SK-N-MC (cell line): ENCODE measurements at regions not wholly inside any gene's neighbourhood (a gene's known extent, or its start where the extent isn't known, plus 50 kb on each side); places are given as distances from the start of the nearest gene placed in this dataset.

Source experiments
- DNase-seq: peaks from one replicate; pipeline ENCODE4 v3.0.0-alpha.2; 2011; ENCODE audit warnings: low read depth, low spot score
- H3K27ac ChIP-seq: fragments of 200-600 bp; sonication (generic); 2 replicates; pipeline ENCODE4 v1.5.1; 2016; ENCODE audit warnings: mixed run types
- H3K36me3 ChIP-seq: fragments of 200-600 bp; sonication (generic); 2 replicates; pipeline ENCODE4 v1.6.1; 2017; ENCODE audit warnings: antibody characterized with exemption, low read length, mixed read lengths; ENCODE audit not compliant: insufficient read depth
- H3K4me3 ChIP-seq: fragments of 200-600 bp; sonication (generic); 2 replicates; pipeline ENCODE4 v1.5.1; 2016
- H3K9ac ChIP-seq: fragments of 200-600 bp; sonication (generic); 2 replicates; pipeline ENCODE4 v1.8.0; 2017; ENCODE audit warnings: mixed run types, mixed read lengths; ENCODE audit not compliant: insufficient read length
- H3K9me3 ChIP-seq: fragments of 200-600 bp; sonication (generic); 2 replicates; pipeline ENCODE4 v1.6.1; 2017; ENCODE audit warnings: low read depth, mild to moderate bottlenecking, antibody characterized with exemption, low read length, moderate library complexity, mixed read lengths
- EZH2 ChIP-seq: fragments of 200-600 bp; sonication (generic); IDR thresholded peaks from one replicate; pipeline ENCODE4 v1.6.1; 2017; ENCODE audit warnings: antibody characterized with exemption
- FOXP2 ChIP-seq: optimal IDR thresholded peaks from 2 replicates; pipeline ENCODE3; 2011; ENCODE audit warnings: mild to moderate bottlenecking, moderate library complexity; ENCODE audit not compliant: insufficient read depth; ENCODE audit errors: extremely low read length, control extremely low read depth
- POLR2AphosphoS5 ChIP-seq: IDR thresholded peaks from 2 replicates; pipeline ENCODE4 v1.6.1; 2012; ENCODE audit warnings: mild to moderate bottlenecking, low read depth, low read length, borderline replicate concordance

DNA sequence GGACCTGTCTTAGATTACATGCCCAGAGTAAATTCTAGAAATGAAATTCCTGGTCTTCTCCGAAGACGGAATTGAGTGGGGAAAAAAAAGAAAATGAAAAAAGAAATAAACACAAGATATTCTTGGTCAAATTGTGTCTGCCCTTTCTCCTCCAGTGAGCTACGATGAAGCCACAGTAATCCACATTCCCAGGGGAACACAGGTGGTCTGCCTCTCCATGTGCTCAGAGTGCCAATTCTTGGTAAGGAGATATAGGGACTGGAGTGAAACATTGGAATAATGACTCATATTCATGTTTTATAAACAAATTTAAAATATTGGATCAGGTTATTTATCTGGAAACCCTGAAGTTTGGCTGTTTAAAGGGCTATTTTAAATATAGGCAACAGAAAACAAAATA, 54.2 kb upstream of the MGST2 start:
- TF ChIP-seq POLR2AphosphoS5 (no peak), EZH2 (no peak), FOXP2 (no peak)
- Histone ChIP-seq H3K4me3 (no peak overlapping the region), H3K9ac (no peak overlapping the region), H3K27ac (no peak overlapping the region), H3K9me3 (no peaks in the 10 kb centered on the region), H3K36me3 (no peaks in the 10 kb centered on the region)
- no peak for DNase-seq

DNA sequence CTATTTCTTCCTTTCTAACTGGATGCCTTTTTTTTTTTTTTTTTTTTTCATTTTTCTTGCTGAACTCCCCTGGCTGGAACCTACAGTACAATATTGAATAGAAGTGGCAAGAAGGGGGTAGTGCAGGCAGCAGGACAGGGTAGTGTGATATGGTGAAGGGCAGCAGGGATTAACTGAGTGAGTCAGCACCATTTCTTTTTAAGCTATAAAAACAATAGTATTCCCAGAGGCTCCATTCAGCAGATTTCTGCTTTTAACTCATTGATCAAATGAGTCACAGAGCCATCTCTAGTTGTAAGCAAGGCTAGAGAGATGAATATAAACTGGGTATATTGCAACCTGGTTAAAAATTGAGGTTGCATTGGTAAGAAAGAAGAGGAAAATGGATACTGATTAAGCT, 53.6 kb upstream of the SETD7 start:
- no peak for TF ChIP-seq FOXP2
- no peak for TF ChIP-seq EZH2
- TF ChIP-seq POLR2AphosphoS5, result no peak
- Histone ChIP-seq H3K27ac (no peak overlapping the region), H3K9me3 (no peaks in the 10 kb centered on the region), H3K9ac (no peak overlapping the region), H3K4me3 (no peak overlapping the region), H3K36me3 (no peaks in the 10 kb centered on the region)
- no peak for DNase-seq

DNA sequence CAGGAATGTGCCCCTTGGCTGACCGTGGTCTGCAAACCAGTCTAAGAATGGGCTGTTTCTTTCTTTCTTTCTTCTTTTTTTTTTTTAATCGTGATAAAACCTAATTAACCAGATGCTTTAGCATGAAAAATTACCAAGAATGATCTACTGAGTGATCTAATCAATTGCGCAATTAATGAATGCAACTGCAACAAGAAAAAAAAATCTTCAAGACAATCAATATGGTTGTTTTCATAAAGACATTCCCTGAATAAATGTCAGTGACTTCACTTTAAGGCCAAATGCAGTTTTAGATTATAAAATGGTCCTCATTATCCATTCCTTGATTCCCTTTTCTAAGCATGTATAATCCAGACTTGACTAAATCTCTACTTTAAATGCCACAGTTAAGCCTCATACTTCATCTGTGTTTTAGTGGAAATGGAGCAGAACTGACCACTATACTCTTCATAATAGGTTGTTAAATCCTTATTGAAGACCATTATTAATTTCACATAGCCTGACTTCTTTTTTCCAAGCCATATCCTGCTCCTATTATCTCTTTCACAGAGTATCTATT, 51.6 kb upstream of the SETD7 start:
- Histone ChIP-seq H3K4me3 (no peak overlapping the region), H3K36me3 (no peaks in the 10 kb centered on the region), H3K9ac (no peak overlapping the region), H3K27ac (peak overlapping the region; percentile 26; the same call in 1 of the 2 replicates), H3K9me3 (no peaks in the 10 kb centered on the region)
- no peak for DNase-seq
- TF ChIP-seq EZH2 (no peak), FOXP2 (no peak), POLR2AphosphoS5 (no peak)

DNA sequence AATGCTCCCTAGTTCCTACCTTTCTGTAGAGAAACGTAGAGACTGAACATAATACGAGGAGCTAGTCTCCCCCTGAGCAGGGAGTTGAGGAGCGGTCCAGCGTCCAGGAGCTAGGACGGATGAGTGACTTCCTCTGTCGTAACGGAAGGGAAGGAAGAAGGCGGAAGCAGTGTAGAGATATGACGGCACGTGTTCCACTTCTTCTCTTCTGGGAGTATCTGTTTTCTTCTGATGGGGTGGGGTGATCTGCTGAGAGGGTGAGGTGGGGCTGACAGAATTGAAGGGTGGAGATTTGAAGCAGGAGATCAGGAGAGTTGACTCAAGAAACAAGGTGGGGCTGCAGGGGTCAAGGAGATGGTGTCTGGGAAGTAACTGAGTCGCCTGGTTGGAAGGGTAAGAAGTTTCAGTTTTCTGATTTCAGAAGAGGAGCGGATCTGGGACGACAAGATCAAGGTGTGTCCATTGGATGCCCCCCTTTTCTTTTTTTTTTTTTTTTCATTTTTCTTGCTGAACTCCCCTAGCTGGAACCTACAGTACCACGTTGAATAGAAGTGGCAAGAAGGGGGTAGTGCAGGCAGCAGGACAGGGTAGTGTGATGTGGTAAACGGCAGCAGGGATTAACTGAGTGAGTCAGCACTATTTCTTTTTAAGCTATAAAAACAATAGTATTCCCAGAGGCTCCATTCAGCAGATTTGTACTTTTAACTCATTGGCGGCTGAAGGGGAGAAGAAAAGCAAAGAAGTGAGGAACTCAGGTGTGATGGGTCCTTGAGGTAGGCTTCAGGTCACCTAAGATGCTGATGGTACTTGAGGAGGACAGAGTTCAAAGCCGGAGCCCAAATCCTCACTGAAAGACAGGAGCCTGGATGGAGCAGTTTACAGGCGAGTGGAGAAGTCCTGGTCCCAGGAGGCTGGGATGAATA, 50.8 kb upstream of the SETD7 start:
- Histone ChIP-seq H3K9me3 (no peaks in the 10 kb centered on the region), H3K36me3 (no peaks in the 10 kb centered on the region), H3K9ac (no peak overlapping the region), H3K27ac (0 out of 2 replicates have a peak overlapping the region, but pooled peaks have one; percentile 26), H3K4me3 (no peak overlapping the region)
- no peak for DNase-seq
- no peak for TF ChIP-seq FOXP2
- no peak for TF ChIP-seq EZH2
- no peak for TF ChIP-seq POLR2AphosphoS5

DNA sequence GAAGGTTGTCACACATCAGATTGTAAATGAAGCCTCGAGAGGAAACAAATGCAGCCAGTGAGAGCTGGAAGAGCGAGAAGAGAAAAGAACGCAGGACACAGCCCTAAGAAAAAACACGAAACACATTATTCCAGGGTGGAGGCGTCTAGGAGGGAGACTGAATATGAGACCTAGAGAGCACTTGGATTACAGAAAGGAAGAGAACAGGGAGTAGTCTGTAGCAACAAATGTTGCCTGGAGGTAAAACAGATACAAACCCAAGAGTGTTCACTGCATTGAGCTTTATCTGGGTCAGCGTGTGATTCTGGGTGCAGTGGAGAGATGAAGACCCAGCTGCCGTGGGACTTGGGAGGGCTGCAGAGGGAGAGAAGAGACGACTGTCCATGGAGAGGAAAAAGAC, 50.1 kb upstream of the SETD7 start:
- H3K36me3 ChIP-seq, result no peaks in the 10 kb centered on the region
- TF ChIP-seq POLR2AphosphoS5, result no peak
- no peak for TF ChIP-seq EZH2
- TF ChIP-seq FOXP2, result no peak
- H3K9me3 ChIP-seq, result no peaks in the 10 kb centered on the region
- H3K9ac ChIP-seq, result no peak overlapping the region
- DNase-seq, result no peak
- peak overlapping the region; percentile 3; the same call in 1 of the 2 replicates for H3K27ac ChIP-seq
- H3K4me3 ChIP-seq, result no peak overlapping the region
